ENCODE measurements at regions not wholly inside any gene's neighbourhood (a gene's known extent, or its start where the extent isn't known, plus 50 kb on each side); places are given as distances from the start of the nearest gene placed in this dataset.
A peak's percentile ranks its signal among the peaks of the same experiment; 100 is the strongest.

DNA sequence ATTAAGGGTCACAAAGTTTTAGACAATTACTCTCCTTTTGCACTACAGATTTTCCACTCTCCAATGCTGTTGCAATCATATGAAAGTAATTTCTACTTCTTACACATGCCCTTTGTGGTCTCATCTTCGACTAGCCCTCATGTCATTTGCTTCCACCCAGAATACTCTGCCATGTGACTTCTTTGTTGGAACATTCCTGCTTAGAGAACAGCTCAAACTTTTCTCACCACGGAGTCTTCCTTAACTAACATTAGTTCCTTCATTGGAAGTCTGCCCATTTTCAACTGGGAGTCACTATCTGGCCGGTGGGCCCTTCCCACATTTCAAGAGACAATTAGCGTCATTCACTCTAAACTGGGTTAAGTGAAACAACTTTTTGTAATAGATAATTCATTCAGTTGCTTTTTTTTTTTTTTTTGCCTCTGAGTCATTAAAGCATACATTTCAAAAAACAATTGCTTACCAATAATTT is 142.6 kb upstream of the PALMD start:
- H3K79me1 ChIP-seq (ENCODE audit: low read depth, low read length) = no peaks in the 10 kb centered on the region
- H4K5ac ChIP-seq (ENCODE audit: insufficient read length, low read depth, low read length) = no peak overlapping the region
- H3K36me3 ChIP-seq (ENCODE audit: control insufficient read depth in 2 of 4, insufficient read depth in 4 of 4, low read length in 3 of 4) = peaks cover 0 to 3% (median 0%) of the 10 kb centered on the region in 4 experiments; a peak in 1 of 8 replicates
- ChIA-PET CTCF (ENCODE audit: partially characterized antibody) (interaction anchor here (0.8 to 1.5 kb wide), 3 partner anchors 22 to 184 kb away, joined by 3 to 4 read pairs (median 3); no protein-coding TSS in a partner anchor), POLR2A (ENCODE audit: partially characterized antibody) (no interaction called here)
- H3K14ac ChIP-seq (ENCODE audit: insufficient read length) = no peak overlapping the region
- H3K27ac ChIP-seq (ENCODE audit: low read depth, low read length) = no peak overlapping the region
- H2BK20ac ChIP-seq (ENCODE audit: low read length) = no peak overlapping the region
- no peaks in the 10 kb centered on the region for H3K27me3 ChIP-seq (replicated peaks in 1 of 4; ENCODE audit: control insufficient read depth in 3 of 4, extremely low read depth in 1 of 4, insufficient read depth in 3 of 4, low read length in 3 of 4)
- WGBS, 2 experiments (ENCODE audit: extremely low coverage in 1 of 2, insufficient coverage in 1 of 2, insufficient read length in 1 of 2, insufficient replicate concordance in 2 of 2, low coverage in 1 of 2, low lambda C conversion rate in 2 of 2, missing lambda C conversion rate in 1 of 2) = 97% methylated on average over 4 of the region's 4 CpGs; no CpG with 5 or more reads in 1 of the 2 experiments
- no peak overlapping the region for H3K4me2 ChIP-seq (ENCODE audit: insufficient read depth in 1 of 2, low read depth in 2 of 2, low read length in 2 of 2)
- no peak overlapping the region for H2BK12ac ChIP-seq (ENCODE audit: low read depth, low read length)
- no peak overlapping the region for H3K4me3 ChIP-seq (ENCODE audit: extremely low read depth in 1 of 4, insufficient read depth in 2 of 4, low read depth in 3 of 4, low read length in 4 of 4)
- no peak overlapping the region for H2BK15ac ChIP-seq (ENCODE audit: low read length)
- no peak overlapping the region for H4K91ac ChIP-seq (replicated peaks; ENCODE audit: insufficient read length, low read length)
- no peak overlapping the region for H3K18ac ChIP-seq (ENCODE audit: extremely low read depth, low read length)
- H3K4ac ChIP-seq (replicated peaks; ENCODE audit: insufficient read length, low read depth, low read length) = no peak overlapping the region
- no peak overlapping the region for H2AK5ac ChIP-seq (ENCODE audit: low read depth, low read length)
- no peak overlapping the region for H3K56ac ChIP-seq (replicated peaks; ENCODE audit: insufficient read length, low read depth, low read length)
- no peak overlapping the region for H2BK5ac ChIP-seq (ENCODE audit: low read depth, low read length)
- no peaks in the 10 kb centered on the region; a peak in 1 of 7 replicates for H3K4me1 ChIP-seq (replicated peaks in 1 of 4; ENCODE audit: control insufficient read depth in 3 of 4, insufficient read depth in 4 of 4, low read length in 3 of 4)
- DNase-seq (ENCODE audit: low read depth in 1 of 2, low spot score in 2 of 2) (no peak), FAIRE-seq (no peak)
- H4K20me1 ChIP-seq (replicated peaks in 1 of 2; ENCODE audit: control insufficient read depth in 1 of 2, insufficient read depth in 2 of 2, low read length in 2 of 2) = no peaks in the 10 kb centered on the region
- no peak overlapping the region for H3K9ac ChIP-seq (replicated peaks in 1 of 4; ENCODE audit: extremely low read depth in 1 of 4, low read depth in 3 of 4, low read length in 3 of 4)
- no peak overlapping the region for H4K8ac ChIP-seq (ENCODE audit: extremely low read depth, insufficient read depth, low read length)
- no peak overlapping the region for H3K23ac ChIP-seq (ENCODE audit: insufficient read length)
- H2BK120ac ChIP-seq (replicated peaks; ENCODE audit: low read depth, low read length) = no peak overlapping the region
- no peaks in the 10 kb centered on the region for H3K79me2 ChIP-seq (ENCODE audit: control insufficient read depth in 1 of 2, insufficient read depth in 2 of 2, low read length in 2 of 2)
- no peaks in the 10 kb centered on the region for H3K23me2 ChIP-seq (ENCODE audit: low read depth, low read length)
- H2AFZ ChIP-seq (ENCODE audit: low read length) = peak overlapping the region; percentile 81
- H3K9me3 ChIP-seq (ENCODE audit: insufficient read depth in 2 of 2, low read depth in 1 of 2, low read length in 1 of 2) = peaks cover 0 to 11% of the 10 kb centered on the region in 2 experiments; a peak in 2 of 4 replicates
- no peak for TF ChIP-seq TAF7 (optimal IDR thresholded peaks at IDR 0.05; ENCODE audit: borderline replicate concordance, low read depth, low read length)
- TF ChIP-seq TEAD4 (IDR thresholded peaks at IDR 0.05; ENCODE audit: low read depth, low read length) = no peak
- TF ChIP-seq CREB1 (IDR thresholded peaks at IDR 0.05) = no peak
- TF ChIP-seq SP4 (IDR thresholded peaks at IDR 0.05; ENCODE audit: low read length) = no peak
- TF ChIP-seq EP300 (IDR thresholded peaks at IDR 0.05; ENCODE audit: borderline replicate concordance in 1 of 2, low read depth in 2 of 2, low read length in 2 of 2) = no peak
- no peak for TF ChIP-seq CTBP2 (IDR thresholded peaks at IDR 0.05; ENCODE audit: borderline replicate concordance, insufficient read depth, insufficient read length, low read length)
- no peak for TF ChIP-seq GABPA (IDR thresholded peaks at IDR 0.05; ENCODE audit: borderline replicate concordance, insufficient read depth, low read length)
- TF ChIP-seq SIRT6 (IDR thresholded peaks at IDR 0.05; ENCODE audit: low read length) = no peak
- TF ChIP-seq, protein P1, sequence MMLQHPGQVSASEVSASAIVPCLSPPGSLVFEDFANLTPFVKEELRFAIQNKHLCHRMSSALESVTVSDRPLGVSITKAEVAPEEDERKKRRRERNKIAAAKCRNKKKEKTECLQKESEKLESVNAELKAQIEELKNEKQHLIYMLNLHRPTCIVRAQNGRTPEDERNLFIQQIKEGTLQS (IDR thresholded peaks at IDR 0.05; ENCODE audit: insufficient read depth, low read depth, low read length) = no peak
- TF ChIP-seq HDAC2 (IDR thresholded peaks at IDR 0.05; ENCODE audit: borderline replicate concordance in 1 of 2, low read depth in 2 of 2, low read length in 2 of 2) = no peak
- TF ChIP-seq CEBPB (IDR thresholded peaks at IDR 0.05; ENCODE audit: low read depth, low read length) = no peak
- no peak for TF ChIP-seq RXRA (IDR thresholded peaks at IDR 0.05; ENCODE audit: insufficient read depth, low read depth, low read length)
- TF ChIP-seq SIN3A (conservative IDR thresholded peaks at IDR 0.05 in 1 of 2, IDR thresholded peaks at IDR 0.05 in 1 of 2; ENCODE audit: low read depth in 1 of 2, low read length in 2 of 2) = no peak
- TF ChIP-seq TBP (IDR thresholded peaks at IDR 0.05; ENCODE audit: low read depth, low read length) = no peak
